HepG2 (cell line): ENCODE measurements at regions not wholly inside any gene's neighbourhood (a gene's known extent, or its start where the extent isn't known, plus 50 kb on each side); places are given as distances from the start of the nearest gene placed in this dataset.

ENCODE experiments used
- ATAC-seq: fragments of 200-7000 bp; cut with Tn5 transposase; 3 replicates; pipeline ENCODE4 v1.9.1; 2020; ENCODE audit warnings: mild to moderate bottlenecking, moderate library complexity
- BruUV-seq: library from RNA; stranded (reverse); fragments of 400-500 nt; replicated peaks from 2 replicates; lab custom pipeline; 2021; lab: Mats Ljungman, UMichigan
- CTCF ChIA-PET: fragments of 300-600 bp; formaldehyde crosslinking; extraction: SDS; loops from one replicate; lab custom pipeline; 2021; ENCODE audit warnings: low total read pairs, inconsistent platforms, low intra/inter-chr PET ratio; lab: Yijun Ruan, JAX
- POLR2A ChIA-PET: fragments of 350-600 bp; sonication (Branson Sonifier 250); formaldehyde crosslinking; loops from one replicate; lab custom pipeline; 2020; ENCODE audit warnings: antibody characterized with exemption, inconsistent platforms; lab: Yijun Ruan, JAX
- DNase-seq: peaks from one replicate; pipeline ENCODE4 v3.0.0-alpha.2; 2015; ENCODE audit warnings: low spot score
- FAIRE-seq: peaks from 3 replicates; lab custom pipeline; 2011; peaks lifted over from hg19 to GRCh38; lab: Jason Lieb, UNC
- H2AFZ ChIP-seq: one replicate; pipeline ENCODE4 v1.6.1; 2011; ENCODE audit warnings: low read length, inconsistent platforms
- H3K27ac ChIP-seq: fragments of 300-600 bp; 3 replicates; pipeline ENCODE4 v1.8.0; 2011; ENCODE audit warnings: mixed run types, mild to moderate bottlenecking, mixed read lengths, low read length, inconsistent platforms; ENCODE audit not compliant: insufficient read depth; ENCODE audit errors: extremely low read length
- H3K27me3 ChIP-seq, 2 experiments: fragments of 200-600 bp in 1 of 2; 2 replicates in 1 of 2; 3 replicates in 1 of 2; pipeline versions ENCODE4 v1.6.0 to v1.8.0; 2011; ENCODE audit warnings: low read length in 2 of 2, mild to moderate bottlenecking in 2 of 2, moderate library complexity in 2 of 2, inconsistent platforms in 1 of 2; ENCODE audit not compliant: insufficient read depth in 2 of 2, control insufficient read depth in 1 of 2
- H3K36me3 ChIP-seq, 2 experiments: fragments of 200-600 bp in 1 of 2; replicated peaks in 1 of 2; 2 replicates in 1 of 2; 3 replicates in 1 of 2; pipeline versions ENCODE4 v1.5.1 to v1.8.0; 2011; ENCODE audit warnings: low read length in 2 of 2, inconsistent platforms in 1 of 2; ENCODE audit not compliant: insufficient read depth in 2 of 2, control insufficient read depth in 1 of 2
- H3K4me1 ChIP-seq: 2 replicates; pipeline ENCODE4 v1.5.1; 2012; ENCODE audit warnings: low read length, inconsistent platforms; ENCODE audit not compliant: insufficient read depth
- H3K4me2 ChIP-seq: 2 replicates; pipeline ENCODE4 v1.6.0; 2011; ENCODE audit warnings: low read depth, low read length, inconsistent platforms
- H3K4me3 ChIP-seq, 3 experiments: fragments of 200-600 bp in 1 of 3; sonication (generic), shearing (Covaris generic) in 1 of 3; replicated peaks in 1 of 3; 2 replicates each; pipeline ENCODE4 v1.5.1; 2011 to 2016; ENCODE audit warnings: low read length in 3 of 3, inconsistent platforms in 2 of 3, low read depth in 2 of 3, mild to moderate bottlenecking in 2 of 3, control low read depth in 1 of 3, mixed read lengths in 1 of 3; ENCODE audit not compliant: insufficient read depth in 1 of 3
- H3K79me2 ChIP-seq: one replicate; pipeline ENCODE4 v1.6.1; 2011; ENCODE audit warnings: low read length, inconsistent platforms; ENCODE audit not compliant: insufficient read depth
- H3K9ac ChIP-seq: 2 replicates; pipeline ENCODE4 v1.6.0; 2011; ENCODE audit warnings: mild to moderate bottlenecking, low read depth, low read length, inconsistent platforms; ENCODE audit not compliant: insufficient read depth
- H3K9me3 ChIP-seq: 2 replicates; pipeline ENCODE4 v1.5.1; 2012; ENCODE audit warnings: mild to moderate bottlenecking, low read length
- H4K20me1 ChIP-seq: 2 replicates; pipeline ENCODE4 v1.6.0; 2011; ENCODE audit warnings: inconsistent platforms, mild to moderate bottlenecking, low read length, moderate library complexity; ENCODE audit not compliant: insufficient read depth
- BRF2 ChIP-seq: sonication (generic); formaldehyde crosslinking; IDR thresholded peaks from 2 replicates; pipeline ENCODE4 v1.8.1; 2022; ENCODE audit warnings: mild to moderate bottlenecking, missing genetic modification reagents
- HNRNPLL ChIP-seq: fragments of 200-400 bp; formaldehyde crosslinking; IDR thresholded peaks from 2 replicates; pipeline ENCODE4 v1.6.1; 2017; ENCODE audit warnings: mild to moderate bottlenecking, low read depth, low read length; ENCODE audit not compliant: poor library complexity, severe bottlenecking
- MTF1 ChIP-seq: sonication (generic); formaldehyde crosslinking; IDR thresholded peaks from 2 replicates; pipeline ENCODE4 v1.5.0; 2020; ENCODE audit warnings: missing genetic modification reagents
- RBM39 ChIP-seq: fragments of 200-400 bp; formaldehyde crosslinking; IDR thresholded peaks from one replicate; pipeline ENCODE4 v1.6.1; 2018; ENCODE audit warnings: antibody characterized with exemption, mild to moderate bottlenecking, low read depth, low read length; ENCODE audit not compliant: poor library complexity, severe bottlenecking
- STAT6 ChIP-seq: sonication (generic); formaldehyde crosslinking; IDR thresholded peaks from 2 replicates; pipeline ENCODE4 v1.4.0; 2020; ENCODE audit warnings: missing genetic modification reagents, mild to moderate bottlenecking, borderline replicate concordance
- TMF1 ChIP-seq: sonication (generic); formaldehyde crosslinking; IDR thresholded peaks from 2 replicates; pipeline ENCODE4 v1.8.1; 2022; ENCODE audit warnings: low read depth, missing genetic modification reagents
- YY1 ChIP-seq: IDR thresholded peaks from 2 replicates; pipeline ENCODE4 v1.6.1; 2011; ENCODE audit warnings: low read length, low read depth, moderate library complexity, mild to moderate bottlenecking; ENCODE audit not compliant: insufficient read depth, insufficient replicate concordance
- ZFP1 ChIP-seq: IDR thresholded peaks from 2 replicates; pipeline ENCODE4 v1.6.1; 2016
- ZNF329 ChIP-seq: sonication (generic); formaldehyde crosslinking; IDR thresholded peaks from 2 replicates; pipeline ENCODE4 v1.9.0; 2021; ENCODE audit warnings: low read depth, mild to moderate bottlenecking, missing genetic modification reagents
- ZNF513 ChIP-seq: sonication (generic); formaldehyde crosslinking; conservative IDR thresholded peaks from 2 replicates; pipeline ENCODE4 v1.5.0; 2020; ENCODE audit warnings: missing genetic modification reagents
- ZNF546 ChIP-seq: sonication (generic); formaldehyde crosslinking; conservative IDR thresholded peaks from 2 replicates; pipeline ENCODE4 v1.8.1; 2023; ENCODE audit warnings: mild to moderate bottlenecking, missing genetic modification reagents
- WGBS: methylation state at CpG from one replicate; pipeline ENCODE4 v1.1.6; 2017; ENCODE audit warnings: low lambda C conversion rate; 5-methylcytosine and 5-hydroxymethylcytosine counted together
- in situ Hi-C: cut with HindIII; loops from 2 replicates; pipeline ENCODE4 v1.10.0; 2017; ENCODE audit warnings: low pct_unique_long_range_greater_than_20kb; ENCODE audit not compliant: extremely low pct_ligation_motif_present
- intact Hi-C: fragments of 100-400 bp; cut with micrococcal nuclease; formaldehyde crosslinking; loops from one replicate; pipeline ENCODE4 v1.10.0; 2022; ENCODE audit not compliant: unreplicated experiment

DNA sequence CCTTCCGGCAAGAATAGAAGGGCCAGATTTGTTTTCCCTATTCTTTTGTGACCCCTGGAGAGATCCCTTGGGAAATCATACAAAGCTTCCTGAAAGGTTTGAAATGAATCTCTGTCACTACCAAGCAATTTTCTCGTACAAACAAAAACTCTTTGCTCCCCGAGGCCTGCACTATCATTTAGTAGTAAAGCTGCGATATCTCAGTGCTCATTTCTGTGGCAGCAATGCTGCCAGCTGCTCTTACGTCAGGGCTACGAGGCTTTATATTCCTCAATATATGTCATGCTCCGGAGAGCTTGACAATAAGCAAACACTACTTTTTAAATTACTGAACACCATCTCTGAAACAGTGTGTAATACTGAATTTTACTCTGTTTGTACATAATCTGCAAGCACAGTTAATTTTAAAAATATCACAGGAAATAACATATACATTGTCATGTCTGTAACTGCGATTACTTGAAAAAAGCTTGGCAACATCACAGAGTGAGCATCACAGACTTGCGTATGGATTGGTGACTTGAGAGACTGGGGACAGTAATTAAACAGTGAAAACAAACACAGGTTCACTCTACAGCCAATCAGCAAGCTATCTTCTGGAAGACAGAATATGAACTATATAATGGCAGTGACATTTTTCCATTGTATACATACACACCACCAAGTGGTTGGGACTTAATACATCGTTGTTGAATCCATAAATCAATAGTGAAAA, 403.3 kb upstream of the NETO1 start:
- 7% methylated on average over 10 of the region's 10 CpGs for WGBS

More for the DNA sequence above, 403.3 kb upstream of the NETO1 start:
- POLR2A ChIA-PET: no interaction called here
- no peaks in the 10 kb centered on the region for H4K20me1 ChIP-seq
- BruUV-seq: no TSS peak
- no peak for TF ChIP-seq BRF2
- TF ChIP-seq YY1: no peak
- TF ChIP-seq ZFP1 (CRISPR knock-in tag): no peak
- TF ChIP-seq STAT6: no peak
- TF ChIP-seq ZNF513 (CRISPR knock-in tag): no peak
- no peak for TF ChIP-seq ZNF329 (CRISPR knock-in tag)
- no peak for TF ChIP-seq HNRNPLL
- TF ChIP-seq MTF1 (CRISPR knock-in tag): no peak
- no peak for TF ChIP-seq TMF1 (CRISPR knock-in tag)
- no peak for TF ChIP-seq RBM39
- no peak for TF ChIP-seq ZNF546 (CRISPR knock-in tag)
- TF ChIP-seq, all 625 proteins: peak for 0
- FAIRE-seq: no peak
- no peak for ATAC-seq
- Histone ChIP-seq H3K79me2 (no peaks in the 10 kb centered on the region), H3K4me1 (no peaks in the 10 kb centered on the region), H3K27me3 (no peaks in the 10 kb centered on the region), H3K4me2 (no peak overlapping the region), H3K36me3 (no peaks in the 10 kb centered on the region), H3K27ac (no peak overlapping the region), H3K9ac (no peak overlapping the region), H3K9me3 (no peaks in the 10 kb centered on the region), H2AFZ (no peak overlapping the region), H3K4me3 (no peak overlapping the region)
- no peak for DNase-seq
- CTCF ChIA-PET: no interaction called here
- intact Hi-C loops: no loop called here
- in situ Hi-C loops: no loop called here
